ENCODE measurements at regions not wholly inside any gene's neighbourhood (a gene's known extent, or its start where the extent isn't known, plus 50 kb on each side); places are given as distances from the start of the nearest gene placed in this dataset.

GRCh38 chr9:13627071-13627470 is 347.6 kb upstream of the MPDZ start:
- ChIA-PET RAD21 (ENCODE audit: unreplicated experiment) (no interaction called here), POLR2A (no interaction called here), CTCF (no interaction called here), SMC1A (ENCODE audit: uncharacterized antibody, unreplicated experiment) (no interaction called here)
- H2AFZ ChIP-seq (ENCODE audit: control insufficient read depth, low read depth, low read length) = no peak overlapping the region
- H3K4me2 ChIP-seq (ENCODE audit: control insufficient read depth, insufficient read depth) = no peak overlapping the region
- H3K4me1 ChIP-seq (ENCODE audit: control insufficient read depth, insufficient read depth, low read length) = no peaks in the 10 kb centered on the region
- H4K20me1 ChIP-seq (ENCODE audit: control insufficient read depth, insufficient read depth) = no peaks in the 10 kb centered on the region
- H3K27me3 ChIP-seq (replicated peaks in 1 of 2; ENCODE audit: control insufficient read depth in 2 of 2, insufficient read depth in 2 of 2, low read length in 1 of 2) = no peaks in the 10 kb centered on the region
- FAIRE-seq (no peak), ATAC-seq (no peak; the same call in 2 of the 3 replicates), DNase-seq (ENCODE audit: low read depth, low spot score) (no peak)
- in situ Hi-C loops (cut with MboI) = no loop called here
- H3K36me3 ChIP-seq (ENCODE audit: control insufficient read depth in 2 of 2, insufficient read depth in 2 of 2, low read length in 1 of 2) = no peaks in the 10 kb centered on the region
- H3K79me2 ChIP-seq (ENCODE audit: control insufficient read depth, insufficient read depth, low read length) = no peaks in the 10 kb centered on the region
- intact Hi-C loops (cut with micrococcal nuclease; ENCODE audit: unreplicated experiment) = no loop called here
- H3K4me3 ChIP-seq = no peak overlapping the region
- no peak overlapping the region for H3K27ac ChIP-seq (ENCODE audit: control insufficient read depth, insufficient read depth)
- no peak overlapping the region for H3K9ac ChIP-seq (ENCODE audit: control insufficient read depth, insufficient read depth, low read length)
- no TSS peak for BruUV-seq (replicated peaks)
- WGBS (ENCODE audit: insufficient coverage, insufficient replicate concordance, low lambda C conversion rate, missing lambda C conversion rate) = 9% methylated on average over 3 of the region's 3 CpGs
- TF ChIP-seq MYC (IDR thresholded peaks at IDR 0.05; ENCODE audit: insufficient read depth, insufficient read length, insufficient replicate concordance, low read length, severe bottlenecking) (no peak), KDM1A (IDR thresholded peaks at IDR 0.05; ENCODE audit: borderline replicate concordance) (no peak), IRF3 (IDR thresholded peaks at IDR 0.05) (no peak), MXI1 (IDR thresholded peaks at IDR 0.05; ENCODE audit: low read depth, low read length) (no peak), YY1 (IDR thresholded peaks at IDR 0.05; ENCODE audit: low read depth, low read length) (no peak), SIX5 (IDR thresholded peaks at IDR 0.05; ENCODE audit: low read depth, low read length, severe bottlenecking) (no peak)
- no peaks in the 10 kb centered on the region for H3K9me3 ChIP-seq (replicated peaks; ENCODE audit: control insufficient read depth, insufficient read depth, low read length)

- H3K9me3 ChIP-seq (replicated peaks; ENCODE audit: control insufficient read depth, insufficient read depth, low read length) = no peaks in the 10 kb centered on the region
- ATAC-seq (no peak), FAIRE-seq (no peak), DNase-seq (ENCODE audit: low read depth, low spot score) (no peak)
- no peak overlapping the region for H3K9ac ChIP-seq (ENCODE audit: control insufficient read depth, insufficient read depth, low read length)
- no peaks in the 10 kb centered on the region for H3K27me3 ChIP-seq (replicated peaks in 1 of 2; ENCODE audit: control insufficient read depth in 2 of 2, insufficient read depth in 2 of 2, low read length in 1 of 2)
- POLR2A ChIA-PET = no interaction called here
- no peak overlapping the region for H2AFZ ChIP-seq (ENCODE audit: control insufficient read depth, low read depth, low read length)
- in situ Hi-C loops (cut with MboI) (no loop called here), intact Hi-C loops (cut with micrococcal nuclease; ENCODE audit: unreplicated experiment) (no loop called here)
- H3K79me2 ChIP-seq (ENCODE audit: control insufficient read depth, insufficient read depth, low read length) = no peaks in the 10 kb centered on the region
- H3K4me2 ChIP-seq (ENCODE audit: control insufficient read depth, insufficient read depth) = no peak overlapping the region
- no peaks in the 10 kb centered on the region for H3K4me1 ChIP-seq (ENCODE audit: control insufficient read depth, insufficient read depth, low read length)
- SMC1A ChIA-PET (ENCODE audit: uncharacterized antibody, unreplicated experiment) = no interaction called here
- no TSS peak for BruUV-seq (replicated peaks)
- no peak overlapping the region for H3K27ac ChIP-seq (ENCODE audit: control insufficient read depth, insufficient read depth)
- H3K36me3 ChIP-seq (ENCODE audit: control insufficient read depth in 2 of 2, insufficient read depth in 2 of 2, low read length in 1 of 2) = no peaks in the 10 kb centered on the region
- RAD21 ChIA-PET (ENCODE audit: unreplicated experiment) = no interaction called here
- H4K20me1 ChIP-seq (ENCODE audit: control insufficient read depth, insufficient read depth) = no peaks in the 10 kb centered on the region
- 10% methylated on average over 1 of the region's 1 CpG for WGBS (ENCODE audit: insufficient coverage, insufficient replicate concordance, low lambda C conversion rate, missing lambda C conversion rate)
- H3K4me3 ChIP-seq = no peak overlapping the region
- CTCF ChIA-PET = no interaction called here
- no peak for TF ChIP-seq RBBP5 (conservative IDR thresholded peaks at IDR 0.05)
- TF ChIP-seq CHD4 (IDR thresholded peaks at IDR 0.05) = no peak
- no peak for TF ChIP-seq KAT2A (conservative IDR thresholded peaks at IDR 0.05; ENCODE audit: control insufficient read depth, low read depth, low read length)
- no peak for TF ChIP-seq TAF1 (IDR thresholded peaks at IDR 0.05; ENCODE audit: borderline replicate concordance, low read depth, low read length)
- TF ChIP-seq BMI1 (IDR thresholded peaks at IDR 0.05; ENCODE audit: borderline replicate concordance) = no peak
- TF ChIP-seq HDAC6 (IDR thresholded peaks at IDR 0.05; ENCODE audit: unreplicated experiment) = no peak
- no peak for TF ChIP-seq ZBTB4 (CRISPR knock-in tag; IDR thresholded peaks at IDR 0.05)
- TF ChIP-seq BRCA1 (IDR thresholded peaks at IDR 0.05; ENCODE audit: low read depth, low read length) = no peak
- no peak for TF ChIP-seq NR2C2 (IDR thresholded peaks at IDR 0.05; ENCODE audit: borderline replicate concordance, control insufficient read depth, insufficient read length, low read depth)
Observed at GRCh38 chr9:13626601-13627000, 347.1 kb upstream of the MPDZ start.
